Tongue (tissue), 1 donor: ENCODE measurements at regions not wholly inside any gene's neighbourhood (a gene's known extent, or its start where the extent isn't known, plus 50 kb on each side); places are given as distances from the start of the nearest gene placed in this dataset.
"Not testable (repeated sequence)": the region's sequence is repeated elsewhere in the genome, so short reads cannot be mapped to it uniquely, and the experiment has no call there.

Experiments
- DNase-seq: peaks from one replicate; pipeline ENCODE4 v3.0.0-alpha.2; 2015

DNA sequence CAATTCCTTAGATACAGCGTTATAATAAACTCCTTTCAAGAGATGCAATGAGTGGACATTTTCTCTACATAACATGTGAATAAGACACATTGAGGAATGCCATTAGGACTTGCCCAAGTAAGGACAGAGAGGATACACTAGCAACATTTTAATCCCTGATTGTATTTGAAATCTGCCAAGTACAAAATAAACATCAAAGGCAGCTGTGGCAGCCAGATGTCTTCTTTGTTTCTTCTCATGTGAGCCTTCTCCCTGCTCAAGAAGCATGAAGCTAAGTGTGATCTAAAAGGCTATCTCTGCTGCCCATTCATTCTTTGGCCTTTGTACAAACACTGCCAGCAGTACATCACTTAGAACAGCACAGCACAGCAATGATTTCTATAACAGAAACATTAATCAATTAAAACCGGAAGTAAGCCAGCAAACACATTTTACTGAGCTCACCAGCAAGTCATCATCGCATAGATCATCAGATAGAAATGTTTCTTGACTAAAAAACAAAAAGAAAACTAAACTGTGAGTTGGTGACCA, 364.0 kb downstream of the CNTN6 start:
- no peak for DNase-seq

DNA sequence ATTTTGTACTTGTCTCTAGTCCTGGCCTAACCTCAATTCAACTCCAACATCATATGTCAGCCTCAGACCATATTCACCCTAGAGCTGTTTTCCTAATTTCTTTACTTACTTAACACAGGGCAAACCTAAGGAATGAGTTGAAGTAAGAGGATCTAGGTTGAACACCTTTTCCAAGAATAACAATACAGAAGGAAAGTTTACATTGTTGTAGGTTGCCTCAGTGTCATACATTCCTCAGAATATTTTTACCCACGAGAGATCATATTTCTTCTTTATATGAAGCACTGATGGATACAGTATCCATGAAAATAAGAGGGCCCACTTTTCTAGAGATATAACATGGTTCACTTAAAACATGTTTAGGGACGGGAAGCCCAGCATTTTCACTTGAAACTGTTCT, 369.5 kb downstream of the CNTN6 start:
- no peak for DNase-seq

DNA sequence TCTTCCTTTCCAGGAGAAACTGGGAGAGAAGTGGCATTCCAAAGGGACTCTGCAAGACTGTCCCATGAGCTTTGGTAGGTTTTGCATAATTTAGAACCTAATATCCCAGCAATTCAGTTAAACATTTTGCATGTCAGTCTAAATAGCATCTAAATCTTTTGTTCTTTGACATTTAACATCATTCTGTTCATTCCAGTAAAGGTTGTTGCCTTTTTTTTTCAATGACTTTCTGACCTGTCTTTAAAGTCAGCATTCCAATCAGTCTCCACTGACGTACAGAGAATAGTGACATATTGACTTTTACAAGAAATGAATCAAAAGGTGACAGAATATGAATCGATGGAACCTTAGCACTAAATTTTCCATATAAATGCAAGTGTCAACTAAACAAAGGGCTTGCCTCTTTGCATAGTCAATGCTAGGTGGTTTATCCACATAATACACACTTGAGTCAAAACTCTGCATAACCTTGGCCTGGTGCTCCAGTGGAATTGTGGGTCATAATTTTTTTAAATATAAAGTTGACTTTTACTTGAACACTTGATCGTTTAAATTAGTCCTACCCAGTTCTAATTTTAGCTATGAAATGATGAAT, 370.1 kb downstream of the CNTN6 start:
- DNase-seq, result no peak

DNA sequence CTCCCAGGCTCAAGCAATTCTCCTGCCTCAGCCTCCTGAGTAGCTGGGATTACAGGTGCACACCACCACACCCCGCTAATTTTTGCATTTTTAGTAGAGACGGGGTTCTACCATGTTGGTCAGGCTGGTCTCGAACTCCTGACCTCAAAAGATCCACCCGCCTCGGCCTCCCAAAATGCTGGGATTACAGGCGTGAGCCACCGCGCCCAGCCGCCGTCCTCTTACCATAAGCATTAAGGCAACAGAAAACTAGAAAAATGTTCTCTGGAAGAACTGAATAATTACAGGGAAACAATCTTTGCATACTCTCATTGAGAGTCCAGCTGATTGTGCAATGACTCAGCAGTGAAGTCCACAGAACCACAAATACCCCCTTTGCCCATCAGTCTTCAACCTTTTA, 372.3 kb downstream of the CNTN6 start:
- DNase-seq, result not testable (repeated sequence)

DNA sequence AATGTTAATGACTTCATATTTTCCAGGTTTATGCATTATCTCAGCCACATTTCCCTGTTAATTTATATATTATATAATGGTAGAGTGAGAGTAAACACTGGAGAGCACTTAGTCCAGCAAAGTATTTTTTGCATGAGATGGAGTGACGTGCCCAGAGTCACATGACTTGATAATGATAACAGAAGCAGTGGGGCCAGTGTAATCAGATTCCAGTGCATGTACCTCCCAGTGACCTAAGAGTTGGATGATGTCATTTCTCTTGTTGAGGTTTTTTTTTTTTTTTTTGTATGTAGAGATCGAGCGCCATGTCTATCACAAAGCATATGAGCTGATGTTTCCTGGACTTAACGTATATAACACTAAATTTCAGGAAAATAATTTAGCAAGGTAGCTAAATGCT, 375.3 kb downstream of the CNTN6 start:
- DNase-seq, result no peak

DNA sequence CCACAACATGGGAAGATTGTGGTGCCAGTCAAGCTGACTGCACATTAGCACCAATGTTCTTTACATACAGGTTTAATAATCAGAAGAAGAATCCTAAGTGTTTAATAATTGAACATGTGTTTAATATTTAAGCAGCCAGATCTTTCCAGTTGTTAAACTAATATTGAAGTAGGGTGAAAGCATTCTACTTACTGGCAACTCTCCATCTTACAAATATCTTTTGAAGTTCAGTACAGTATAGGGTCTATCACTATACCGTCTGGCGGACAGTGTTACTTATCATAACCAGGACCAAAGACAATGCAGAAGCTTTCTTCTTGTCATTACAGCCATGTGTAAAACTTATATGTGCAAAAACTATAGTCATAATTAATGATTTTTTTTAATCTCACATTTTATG, 376.4 kb downstream of the CNTN6 start:
- DNase-seq, result no peak

DNA sequence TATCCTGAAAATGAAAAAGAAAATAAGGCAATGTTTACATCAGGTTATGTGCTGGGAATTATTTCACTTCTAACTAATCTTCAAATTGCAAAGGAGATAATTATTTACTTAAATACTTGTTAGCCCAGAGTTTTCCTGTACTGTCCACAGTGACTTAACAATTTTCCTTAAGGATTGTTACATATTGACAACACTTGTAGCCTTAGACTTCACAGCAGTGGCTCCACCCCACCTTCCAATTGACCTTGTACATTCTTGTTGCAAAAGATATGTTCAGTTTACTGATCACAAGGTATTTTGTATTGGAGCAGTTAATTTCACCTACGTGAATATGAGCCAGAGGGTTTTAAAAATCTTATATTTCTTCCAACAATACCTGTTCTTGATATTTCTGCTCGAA, 376.9 kb downstream of the CNTN6 start:
- DNase-seq, result no peak

DNA sequence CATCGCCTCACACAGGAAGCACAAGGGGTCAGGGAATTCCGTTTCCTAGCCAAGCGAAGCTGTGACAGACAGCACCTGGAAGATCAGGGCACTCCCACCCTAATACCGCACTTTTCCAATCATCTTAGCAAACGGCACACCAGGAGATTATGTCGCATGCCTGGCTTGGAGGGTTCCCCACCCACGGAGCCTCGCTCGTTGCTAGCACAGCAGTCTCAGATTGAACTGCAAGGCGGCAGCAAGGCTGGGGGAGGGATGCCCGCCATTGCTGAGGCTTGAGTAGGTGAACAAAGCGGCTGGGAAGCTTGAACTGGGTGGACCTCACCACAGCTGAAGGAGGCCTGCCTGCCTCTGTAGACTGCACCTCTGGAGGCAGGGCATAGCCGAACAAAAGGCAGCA, 384.8 kb downstream of the CNTN6 start:
- no peak for DNase-seq

DNA sequence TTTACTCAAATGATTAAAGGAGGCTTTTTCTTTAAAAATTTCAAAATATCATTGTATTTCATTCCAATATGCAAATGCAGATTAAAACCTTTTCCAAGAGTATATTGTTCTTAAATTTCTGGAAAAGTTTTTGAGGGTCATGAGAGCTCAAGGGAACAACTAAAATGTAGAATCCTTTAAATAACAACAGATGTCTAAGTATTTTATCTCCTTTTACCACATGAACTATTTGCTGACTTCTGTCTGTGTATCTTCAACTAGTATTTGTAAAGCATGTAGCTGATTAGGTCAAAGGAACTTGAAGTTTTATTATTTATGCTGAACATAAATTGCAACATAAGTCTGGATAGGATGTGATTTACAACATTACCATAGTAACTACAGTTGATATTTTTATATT, 402.6 kb downstream of the CNTN6 start:
- peak; percentile 8 for DNase-seq

DNA sequence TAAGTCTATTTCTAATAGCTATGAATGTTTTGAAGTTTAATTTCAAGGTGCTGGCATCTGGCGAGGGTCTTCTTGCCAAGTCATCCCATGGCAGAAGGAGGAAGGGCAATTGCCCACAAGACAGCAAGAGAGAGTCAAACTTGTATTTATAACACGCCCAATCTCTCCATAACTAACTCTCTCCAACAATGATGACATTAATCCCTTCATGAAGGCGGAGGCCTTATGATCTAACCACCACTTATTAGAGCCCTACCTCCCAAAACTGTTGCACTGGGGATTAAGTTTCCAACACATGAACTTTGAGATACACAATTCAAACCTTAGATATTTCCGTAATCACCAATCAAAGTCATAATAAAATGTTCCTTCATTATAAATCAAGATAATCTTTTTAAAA, 406.9 kb downstream of the CNTN6 start:
- DNase-seq, result no peak

DNA sequence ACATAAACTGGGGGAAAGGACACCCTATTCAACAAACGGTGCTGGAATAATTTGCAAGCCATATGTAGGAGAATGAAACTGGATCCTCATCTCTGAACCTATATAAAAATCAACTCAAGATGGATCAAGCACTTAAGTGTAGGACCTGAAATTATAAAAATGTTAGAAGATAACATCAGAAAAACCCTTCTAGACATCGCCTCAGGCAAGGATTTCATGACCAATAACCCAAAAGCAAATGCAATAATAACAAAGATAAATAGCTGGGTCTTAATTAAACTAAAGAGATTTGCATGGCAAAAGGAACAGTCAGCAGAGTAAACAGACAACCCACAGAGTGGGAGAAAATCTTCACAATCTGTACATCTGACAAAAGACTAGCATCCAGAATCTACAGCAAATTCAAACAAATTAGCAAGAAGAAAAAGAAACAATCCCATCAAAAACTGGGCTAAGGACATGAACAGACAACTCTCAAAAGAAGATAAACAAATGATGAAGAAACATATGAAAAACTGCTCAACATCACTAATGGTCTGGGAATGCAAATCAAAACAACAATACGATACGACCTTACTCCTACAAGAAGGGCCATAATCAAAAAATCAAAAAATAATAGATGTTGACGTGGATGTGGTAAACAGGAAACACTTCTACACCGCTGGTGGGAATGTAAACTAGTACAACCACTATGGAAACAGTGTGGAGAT, 408.7 kb downstream of the CNTN6 start:
- DNase-seq, result no peak

DNA sequence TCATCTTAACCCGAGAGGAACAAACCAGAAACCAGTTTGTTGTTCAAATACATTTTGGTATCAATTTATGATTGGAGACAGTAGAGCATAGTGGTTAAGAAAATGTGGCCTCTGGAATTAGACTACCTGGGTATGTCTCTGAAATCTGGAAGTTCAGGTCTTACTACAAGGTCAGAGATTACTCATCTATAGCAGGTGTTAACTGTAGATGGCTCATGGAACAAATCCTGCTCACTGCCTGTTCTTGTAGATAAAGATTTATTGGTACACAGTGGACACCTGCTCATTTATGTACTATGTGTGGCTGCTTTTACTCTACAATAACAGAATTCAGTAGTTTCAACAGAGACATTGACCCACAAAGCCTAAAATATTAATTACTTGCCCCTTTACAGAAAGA, 413.3 kb downstream of the CNTN6 start:
- DNase-seq, result no peak

DNA sequence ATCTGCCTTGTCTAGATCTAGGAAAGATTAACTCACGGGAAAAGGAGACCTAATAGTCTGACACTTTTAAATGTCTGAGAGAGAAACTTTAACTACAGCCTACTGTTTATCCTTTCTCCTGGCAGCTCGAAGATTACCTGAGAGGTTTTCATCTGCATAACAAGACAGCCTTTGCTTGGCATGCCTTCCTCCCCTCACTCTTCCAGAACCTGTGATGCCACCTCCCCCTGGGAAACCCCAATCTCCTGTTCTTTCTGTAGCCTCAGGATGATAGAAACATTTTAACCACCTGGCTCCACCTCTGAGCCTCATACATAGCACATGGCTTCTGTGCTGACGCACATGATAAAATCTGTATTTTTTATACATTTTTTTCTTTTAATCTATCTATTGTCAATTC, 420.8 kb downstream of the CNTN6 start:
- no peak for DNase-seq

DNA sequence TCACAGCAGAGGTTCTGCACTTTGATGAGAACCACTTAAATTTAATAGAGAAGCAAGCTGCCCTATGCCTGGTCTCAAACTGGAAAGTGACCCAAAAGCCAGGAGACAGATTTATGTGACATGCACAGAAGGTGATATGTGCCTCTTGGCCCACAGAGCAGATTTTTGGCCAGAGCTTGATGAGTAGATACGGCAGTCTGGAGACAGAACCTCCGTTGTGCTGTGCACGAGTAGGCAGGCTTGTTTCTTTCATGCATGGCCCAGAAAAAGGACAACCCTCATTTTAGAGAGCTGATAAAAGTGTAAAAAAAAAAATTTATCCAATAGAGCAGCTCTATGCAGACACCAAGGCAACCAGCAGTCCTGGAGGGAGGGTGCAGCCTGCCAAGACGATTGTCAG, 423.1 kb downstream of the CNTN6 start:
- no peak for DNase-seq

DNA sequence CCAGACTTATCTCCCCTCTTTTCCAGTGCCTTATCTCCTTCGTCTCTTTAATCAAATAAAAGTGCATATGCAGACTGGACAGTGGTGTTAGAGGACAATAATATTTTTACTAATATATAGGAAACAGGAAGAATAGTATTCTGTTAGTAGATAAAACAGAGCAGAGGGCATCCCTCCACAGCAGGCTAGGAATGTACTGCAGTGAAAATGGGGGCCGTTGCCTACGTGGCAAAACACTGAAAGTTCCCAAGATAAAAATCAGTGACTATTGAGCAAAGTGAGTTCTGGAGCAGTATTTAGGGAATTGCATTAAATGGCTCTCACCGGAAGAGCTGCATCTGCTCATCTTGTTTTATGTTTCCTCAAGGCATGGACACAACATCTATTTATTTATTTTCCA, 435.0 kb downstream of the CNTN6 start:
- DNase-seq, result no peak

DNA sequence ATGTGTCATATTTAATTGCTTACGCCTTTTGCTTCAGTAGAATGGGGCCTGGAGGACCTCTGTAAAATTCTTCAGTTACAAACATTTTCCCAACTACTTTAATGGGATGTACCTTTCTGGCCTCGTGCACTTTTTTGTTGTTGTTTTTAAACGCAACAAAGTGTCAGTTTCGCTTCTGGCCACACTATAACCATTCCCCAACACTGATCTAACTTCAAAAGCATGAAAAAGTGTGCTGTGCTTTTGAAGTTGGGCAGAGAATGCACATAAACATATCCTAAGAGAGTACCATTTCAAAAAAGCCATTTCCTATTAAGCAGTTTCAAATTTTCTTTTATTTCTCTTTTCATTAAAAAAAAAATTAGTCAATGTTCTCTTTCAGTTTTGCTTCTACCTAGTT, 435.8 kb downstream of the CNTN6 start:
- no peak for DNase-seq

DNA sequence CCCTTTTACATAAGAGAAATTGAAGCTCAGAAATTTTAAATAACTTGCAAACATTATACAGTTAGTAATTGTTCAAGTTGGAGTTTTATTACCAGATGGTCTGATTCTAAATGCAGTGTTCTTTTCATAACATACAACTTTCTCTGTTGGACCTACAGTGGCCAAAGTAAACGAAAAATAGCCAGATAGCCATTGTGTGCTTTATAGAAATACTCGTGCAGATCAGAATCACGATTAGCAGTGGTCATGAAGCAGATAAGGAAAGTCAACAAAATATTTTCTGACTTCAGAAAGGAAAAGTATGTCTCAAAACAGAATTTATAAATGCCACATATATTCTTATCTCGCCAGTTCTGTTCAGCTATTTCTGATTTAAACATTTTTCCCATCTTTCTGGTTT, 436.9 kb downstream of the CNTN6 start:
- no peak for DNase-seq

DNA sequence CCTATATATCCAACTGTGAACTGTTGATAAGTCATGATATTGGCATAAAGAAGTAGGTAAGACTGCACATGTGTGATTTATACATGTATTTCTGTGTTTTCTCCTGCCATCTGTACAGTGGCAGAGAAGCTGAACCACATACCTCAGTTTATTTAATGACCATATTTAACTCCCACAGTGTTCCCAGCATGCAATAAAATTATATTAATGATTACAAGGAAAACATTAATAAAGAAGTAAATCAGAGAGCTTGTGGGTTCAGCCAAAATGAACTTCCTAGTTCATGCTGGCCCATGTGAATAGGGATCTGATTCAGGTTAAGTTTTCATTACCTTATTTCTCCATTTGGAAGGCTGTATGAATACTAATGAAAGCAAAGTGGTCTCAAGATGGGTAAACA, 439.2 kb downstream of the CNTN6 start:
- no peak for DNase-seq

DNA sequence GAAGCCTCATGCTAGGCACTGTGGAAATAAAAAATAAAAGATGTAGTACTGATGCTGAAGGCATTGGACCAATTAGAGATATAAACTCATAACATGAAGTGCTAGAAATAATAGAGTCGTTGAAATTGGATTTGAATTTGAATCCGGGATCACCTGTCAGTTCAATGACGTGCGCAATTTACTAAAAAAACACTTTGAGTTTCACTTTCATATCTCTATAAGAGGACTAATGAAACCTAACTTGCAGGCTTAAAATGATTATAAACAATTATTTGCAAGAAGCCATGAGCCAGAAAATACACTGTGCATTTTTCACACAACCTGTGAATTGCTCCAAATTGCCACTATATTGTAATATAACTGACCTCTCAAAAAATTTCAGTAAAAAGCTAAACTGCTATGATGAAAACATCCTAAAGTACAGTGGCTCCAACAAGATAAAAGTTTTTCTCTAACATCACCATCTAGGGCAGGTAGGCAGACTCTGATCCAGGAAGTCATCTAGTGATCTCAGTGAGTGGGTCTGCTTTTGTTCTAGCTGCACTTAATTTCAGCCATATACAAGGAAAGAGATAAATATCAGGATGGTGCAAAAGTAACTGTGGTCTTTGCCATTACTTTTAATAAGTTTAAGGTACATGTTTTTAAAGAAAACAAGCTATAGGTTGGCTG, 440.2 kb downstream of the CNTN6 start:
- DNase-seq, result no peak

DNA sequence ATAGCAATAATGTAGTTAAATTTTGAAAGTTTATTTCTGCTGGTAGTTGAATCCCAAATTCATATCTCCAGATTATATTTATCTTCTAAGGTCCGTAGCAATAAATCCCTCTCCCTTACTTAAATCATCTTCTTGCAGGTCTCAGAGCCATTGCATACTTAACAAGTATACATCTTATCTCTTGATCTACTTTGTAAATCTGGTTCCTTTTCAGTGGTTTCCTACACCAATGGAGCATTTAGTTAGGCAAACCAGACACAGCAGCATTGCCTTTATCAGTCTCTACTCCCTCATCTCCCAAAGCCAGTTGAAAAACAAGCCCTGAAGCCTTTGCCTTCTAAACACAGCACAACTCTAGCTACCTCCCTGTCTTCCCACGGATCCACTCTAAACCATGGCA, 440.9 kb downstream of the CNTN6 start:
- DNase-seq, result no peak

DNA sequence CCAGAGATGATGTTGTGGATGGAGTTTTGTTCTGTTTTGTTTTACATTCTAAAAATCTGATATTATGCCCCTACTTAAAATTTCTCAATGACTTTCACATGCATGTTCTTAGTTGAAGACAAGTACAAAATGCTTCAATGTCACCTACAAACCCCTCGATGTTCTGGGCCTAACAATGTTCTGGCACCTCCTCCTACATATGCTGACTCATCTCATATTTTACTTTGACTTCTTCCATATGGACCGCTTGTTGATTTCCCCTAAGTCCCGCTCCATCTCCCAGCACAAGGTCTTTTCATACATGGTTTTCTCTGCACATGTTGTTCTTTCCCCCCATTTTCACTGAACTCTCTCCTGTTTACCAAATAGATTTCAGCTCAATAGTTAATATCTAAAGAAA, 441.4 kb downstream of the CNTN6 start:
- DNase-seq, result no peak

DNA sequence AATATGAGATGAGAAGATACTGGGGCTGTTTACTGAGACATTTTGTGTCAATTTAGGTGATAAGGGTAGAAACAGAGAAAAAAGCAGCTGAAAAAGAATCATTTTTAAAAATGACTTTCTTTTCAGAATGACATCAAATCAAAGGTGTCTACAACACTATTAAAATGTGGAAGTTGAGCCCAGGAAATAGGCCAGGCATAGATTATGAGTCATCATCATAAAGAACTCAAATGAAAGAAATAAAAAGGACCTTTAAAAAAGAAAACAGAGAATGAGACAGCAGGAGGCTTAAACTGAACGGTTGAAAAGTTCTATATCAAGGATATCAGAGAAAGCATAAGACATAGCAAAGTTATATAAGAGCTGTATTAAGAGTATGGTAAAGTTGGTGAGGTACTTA, 442.5 kb downstream of the CNTN6 start:
- DNase-seq, result no peak

DNA sequence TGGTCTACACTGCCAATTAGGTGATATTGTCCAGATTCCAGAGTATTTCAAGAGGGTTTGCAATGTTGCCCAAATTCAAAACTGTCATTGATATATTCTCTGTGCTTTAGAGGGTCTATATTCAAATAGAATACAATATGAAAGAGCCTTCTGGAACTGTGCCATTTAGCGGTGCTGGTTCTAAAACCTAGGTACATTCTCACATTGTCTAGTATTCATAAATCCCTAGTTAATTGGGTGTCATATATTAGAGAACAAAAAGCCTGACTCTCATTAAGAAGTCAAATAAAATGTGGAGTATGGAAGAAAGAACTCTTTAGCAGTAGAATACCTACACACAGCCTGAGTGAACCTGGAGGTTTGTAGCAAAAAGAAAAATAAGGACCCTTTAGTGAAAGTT, 447.9 kb downstream of the CNTN6 start:
- no peak for DNase-seq

DNA sequence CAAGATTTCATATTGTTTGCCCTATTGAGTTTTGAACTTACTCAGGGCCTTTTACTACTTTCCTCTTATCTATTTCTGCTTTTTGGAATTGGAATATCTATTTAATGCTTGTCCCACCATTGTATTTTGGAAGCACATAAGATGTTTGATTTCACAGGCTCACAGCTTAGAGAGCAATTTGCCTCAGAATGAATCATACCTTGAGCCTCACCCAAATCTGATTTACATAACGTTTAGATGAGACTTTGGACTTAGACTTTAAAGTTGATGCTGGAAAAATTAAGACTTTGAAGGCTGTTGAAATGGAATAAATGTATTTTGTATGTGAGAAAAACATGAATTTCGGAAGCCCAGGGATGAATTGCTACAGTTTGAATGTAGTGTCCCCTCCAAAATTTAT, 458.9 kb downstream of the CNTN6 start:
- DNase-seq, result no peak
